LNCAP (cell line): ENCODE measurements at regions not wholly inside any gene's neighbourhood (a gene's known extent, or its start where the extent isn't known, plus 50 kb on each side); places are given as distances from the start of the nearest gene placed in this dataset.

Source experiments
- TF ChIP-seq, protein P1 (sequence below): fragments of 450-650 bp; IDR thresholded peaks from 2 replicates; pipeline ENCODE4 v1.5.1; 2017; ENCODE audit warnings: mild to moderate bottlenecking

DNA sequence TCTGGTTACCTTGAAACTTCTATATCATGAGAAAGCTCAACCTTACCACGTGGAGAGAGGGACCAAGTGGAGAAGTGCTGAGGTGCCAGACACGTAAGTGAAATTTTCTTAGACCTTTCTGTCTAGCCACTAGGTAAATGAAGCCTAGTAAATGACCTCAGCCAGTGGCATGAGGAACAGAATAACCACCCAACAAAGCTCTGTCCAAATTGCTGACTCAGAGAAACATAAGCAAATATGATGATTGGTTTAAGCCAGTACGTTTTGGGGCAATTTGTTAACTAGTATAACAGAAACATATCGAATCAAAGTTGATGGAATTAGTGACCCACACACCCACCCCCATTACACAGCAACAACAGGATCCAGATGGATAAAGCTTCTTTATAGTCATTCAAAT is 75.2 kb upstream of the MAX start:
- TF ChIP-seq, protein P1, sequence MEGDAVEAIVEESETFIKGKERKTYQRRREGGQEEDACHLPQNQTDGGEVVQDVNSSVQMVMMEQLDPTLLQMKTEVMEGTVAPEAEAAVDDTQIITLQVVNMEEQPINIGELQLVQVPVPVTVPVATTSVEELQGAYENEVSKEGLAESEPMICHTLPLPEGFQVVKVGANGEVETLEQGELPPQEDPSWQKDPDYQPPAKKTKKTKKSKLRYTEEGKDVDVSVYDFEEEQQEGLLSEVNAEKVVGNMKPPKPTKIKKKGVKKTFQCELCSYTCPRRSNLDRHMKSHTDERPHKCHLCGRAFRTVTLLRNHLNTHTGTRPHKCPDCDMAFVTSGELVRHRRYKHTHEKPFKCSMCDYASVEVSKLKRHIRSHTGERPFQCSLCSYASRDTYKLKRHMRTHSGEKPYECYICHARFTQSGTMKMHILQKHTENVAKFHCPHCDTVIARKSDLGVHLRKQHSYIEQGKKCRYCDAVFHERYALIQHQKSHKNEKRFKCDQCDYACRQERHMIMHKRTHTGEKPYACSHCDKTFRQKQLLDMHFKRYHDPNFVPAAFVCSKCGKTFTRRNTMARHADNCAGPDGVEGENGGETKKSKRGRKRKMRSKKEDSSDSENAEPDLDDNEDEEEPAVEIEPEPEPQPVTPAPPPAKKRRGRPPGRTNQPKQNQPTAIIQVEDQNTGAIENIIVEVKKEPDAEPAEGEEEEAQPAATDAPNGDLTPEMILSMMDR = no peak

DNA sequence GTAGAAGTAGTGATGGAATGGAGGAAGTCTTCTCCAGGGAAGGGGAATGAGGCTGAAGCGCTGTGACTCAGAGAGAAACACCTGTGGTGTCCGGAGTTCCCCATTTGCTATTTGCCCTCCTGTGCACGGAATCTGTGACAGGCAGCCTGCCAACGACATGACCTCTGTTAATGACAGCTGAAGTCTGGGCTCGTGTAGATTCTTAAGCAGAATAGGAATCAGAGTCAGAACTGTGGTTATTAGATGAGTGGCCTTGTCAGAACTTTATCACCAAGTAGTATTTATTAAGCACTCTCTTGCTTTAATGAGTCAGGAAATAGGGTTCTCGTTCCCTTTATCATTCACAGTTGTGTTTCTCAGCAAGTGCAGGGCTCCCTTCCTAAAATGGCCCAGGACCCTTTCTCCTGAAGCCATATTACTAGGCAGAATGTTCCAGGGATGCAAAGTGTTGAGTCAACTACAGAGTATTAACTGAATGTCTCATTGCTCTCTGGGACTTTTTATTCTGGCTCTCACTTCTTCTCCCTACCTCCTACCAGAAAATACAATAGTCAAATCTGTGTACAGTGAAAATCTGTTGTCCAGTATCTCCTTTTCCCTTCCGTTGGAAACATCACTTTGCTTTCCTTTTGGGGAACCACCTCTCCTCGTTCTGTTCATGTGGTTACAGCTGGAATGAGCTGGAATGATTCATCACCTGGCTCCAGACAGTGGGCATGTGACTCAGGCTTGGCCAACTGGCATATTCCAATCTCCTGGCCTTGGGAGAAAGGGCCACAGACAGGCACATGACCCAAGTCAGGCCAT is 77.8 kb upstream of the MAX start:
- TF ChIP-seq, protein P1 = no peak

DNA sequence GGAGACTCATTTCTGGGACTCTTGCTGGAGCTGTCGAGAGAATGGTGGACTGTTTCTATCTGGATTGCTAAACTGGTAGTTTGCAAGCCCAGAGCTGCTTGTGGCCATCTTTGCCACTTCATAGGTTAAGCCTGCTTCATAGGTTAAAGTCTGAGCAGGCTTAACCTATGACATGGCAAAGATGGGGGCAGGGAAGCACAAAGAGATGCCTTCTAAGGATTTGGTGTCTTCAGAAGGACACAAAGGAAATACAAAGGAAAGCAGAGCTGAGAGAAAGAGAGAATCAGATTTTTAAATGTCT is 78.4 kb upstream of the MAX start:
- TF ChIP-seq, protein P1 = no peak

DNA sequence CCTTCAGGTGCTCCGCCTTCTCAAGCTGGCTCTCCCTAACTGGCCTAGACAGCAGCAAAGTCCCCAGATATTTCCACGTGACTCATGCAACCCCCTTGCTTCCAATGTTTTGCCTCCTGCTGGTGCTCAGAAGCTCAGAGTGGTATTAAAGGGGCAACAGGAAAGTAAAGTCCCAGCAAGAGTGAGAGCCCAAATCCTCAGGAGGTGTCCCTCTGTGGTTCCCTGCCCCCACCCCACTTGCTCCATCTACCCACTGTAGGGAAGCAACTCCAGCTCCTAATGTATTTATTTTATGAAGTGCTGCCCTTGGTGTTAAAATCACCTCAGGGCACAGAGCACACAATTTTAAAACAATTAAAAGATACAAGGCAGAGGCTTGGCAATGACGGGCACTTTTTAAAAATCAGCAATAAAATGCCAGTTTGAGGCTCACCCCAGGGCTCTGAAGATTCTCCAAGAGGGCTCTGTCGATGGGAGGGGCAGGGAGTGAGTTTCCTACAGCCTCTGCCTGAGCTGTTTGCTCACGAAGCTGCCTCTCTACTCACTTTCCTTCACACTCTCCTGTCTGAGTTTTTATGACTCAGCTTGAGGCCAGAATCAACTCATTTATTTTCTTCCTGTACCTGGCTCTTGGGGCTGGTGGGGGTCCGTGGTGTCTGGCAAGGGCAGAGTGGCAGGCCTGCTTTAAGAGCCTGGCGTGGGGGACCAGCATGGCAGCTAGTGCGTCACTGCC is 81.9 kb upstream of the MAX start:
- TF ChIP-seq, protein P1 = no peak

DNA sequence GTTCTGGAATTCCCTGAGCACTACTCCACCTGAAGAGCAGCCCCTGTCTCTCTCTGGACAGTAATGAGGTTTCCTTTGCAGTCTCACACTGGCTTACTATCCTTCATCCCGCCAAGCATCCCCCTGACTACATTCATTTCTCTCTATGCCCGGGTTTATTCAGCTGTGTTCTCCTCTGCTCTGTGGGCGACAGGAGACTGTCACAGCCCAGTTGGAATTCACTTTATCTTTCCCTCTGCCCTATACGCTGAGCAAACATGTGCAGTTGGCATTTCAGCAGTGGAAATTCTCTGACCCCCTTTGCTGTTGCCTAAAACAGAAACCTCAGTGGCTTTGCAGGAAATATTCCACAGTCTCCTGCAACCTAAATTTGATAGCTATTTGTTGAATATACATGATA is 83.5 kb upstream of the MAX start:
- TF ChIP-seq, protein P1 = no peak

DNA sequence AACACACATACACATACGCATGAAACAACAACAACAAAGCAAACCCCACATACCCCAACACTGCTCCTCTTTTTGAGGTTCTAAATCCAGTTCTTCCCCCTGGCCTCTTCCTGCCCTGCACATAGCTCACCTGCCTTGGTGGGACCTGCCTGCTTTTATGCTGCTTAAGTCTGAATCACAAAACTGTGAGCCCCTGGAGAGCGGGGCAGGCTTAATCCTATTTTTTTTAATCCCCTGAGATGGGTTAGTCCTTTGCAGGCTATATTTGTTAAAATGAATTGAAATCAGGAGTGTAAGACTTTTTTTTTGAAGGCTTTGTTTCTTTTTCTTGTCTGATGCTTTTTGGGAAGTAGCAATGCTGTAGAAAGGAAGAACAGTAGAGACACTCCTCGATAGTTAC is 84.6 kb upstream of the MAX start:
- TF ChIP-seq, protein P1 = no peak

DNA sequence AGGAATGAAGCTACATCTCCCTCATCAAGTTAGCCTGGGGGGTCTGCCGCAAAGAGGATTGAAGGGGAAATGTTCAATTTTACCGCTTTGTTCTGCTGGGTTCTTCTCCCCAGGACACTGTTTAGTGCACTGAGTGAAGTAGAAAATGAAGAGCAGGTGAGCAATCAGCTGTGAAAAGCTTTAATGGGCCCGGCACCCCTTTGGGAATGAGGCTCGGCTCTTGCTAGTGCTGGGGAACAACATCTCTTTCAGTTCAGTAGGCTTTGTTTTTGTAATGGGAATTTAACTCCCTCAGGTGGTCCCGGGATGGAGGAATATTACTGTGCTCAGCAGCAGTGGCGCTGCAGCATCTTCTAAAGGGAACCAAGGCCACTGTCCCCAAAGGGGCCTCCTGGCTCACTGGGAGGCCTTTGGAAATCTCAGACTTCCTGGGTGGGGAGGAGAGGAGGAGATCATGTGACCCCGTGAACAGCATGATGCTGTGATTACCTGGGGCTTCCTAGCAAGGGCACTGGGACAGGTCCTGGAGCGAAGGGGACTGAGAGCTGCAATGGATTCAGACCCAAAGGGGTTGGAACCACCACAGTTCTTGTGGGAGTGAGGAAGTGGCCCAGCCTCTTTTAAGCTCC is 85.2 kb upstream of the MAX start:
- TF ChIP-seq, protein P1 = no peak
